ENCODE measurements at regions not wholly inside any gene's neighbourhood (a gene's known extent, or its start where the extent isn't known, plus 50 kb on each side); places are given as distances from the start of the nearest gene placed in this dataset.
A peak's percentile ranks its signal among the peaks of the same experiment; 100 is the strongest.

GRCh38 chr12:93100610-93101009, 171.5 kb upstream of the EEA1 start:
- DNase-seq (ENCODE audit: extremely low read depth, low read depth, low spot score): no peak

GRCh38 chr12:93101367-93101766, 172.3 kb upstream of the EEA1 start:
- DNase-seq (ENCODE audit: extremely low read depth, low read depth, low spot score): no peak

GRCh38 chr12:93102312-93102711, 173.2 kb upstream of the EEA1 start:
- no peak for DNase-seq (ENCODE audit: extremely low read depth, low read depth, low spot score)

- DNase-seq (ENCODE audit: extremely low read depth, low read depth, low spot score): no peak
These were observed 173.6 kb upstream of the EEA1 start for GRCh38 chr12:93102744-93103143.

- DNase-seq (ENCODE audit: extremely low read depth, low read depth, low spot score): no peak
These were observed 174.1 kb upstream of the EEA1 start for GRCh38 chr12:93103154-93103553.

- DNase-seq (ENCODE audit: extremely low read depth, low read depth, low spot score): no peak
These were observed 175.4 kb upstream of the EEA1 start for GRCh38 chr12:93104535-93104934.

GRCh38 chr12:93106910-93107309, 177.8 kb upstream of the EEA1 start:
- no peak for DNase-seq (ENCODE audit: extremely low read depth, low read depth, low spot score)

GRCh38 chr12:93107514-93108312, 178.6 kb upstream of the EEA1 start:
- DNase-seq (ENCODE audit: extremely low read depth, low read depth, low spot score): no peak

- DNase-seq (ENCODE audit: extremely low read depth, low read depth, low spot score): no peak
These were observed 179.9 kb upstream of the EEA1 start for GRCh38 chr12:93108985-93109384.

- no peak for DNase-seq (ENCODE audit: extremely low read depth, low read depth, low spot score)
These were observed 180.6 kb upstream of the EEA1 start for GRCh38 chr12:93109551-93110203.

- DNase-seq (ENCODE audit: extremely low read depth, low read depth, low spot score): peak; percentile 77
These were observed 182.7 kb upstream of the EEA1 start for GRCh38 chr12:93111773-93112172.

- DNase-seq (ENCODE audit: extremely low read depth, low read depth, low spot score): no peak
These were observed 184.4 kb upstream of the EEA1 start for GRCh38 chr12:93113317-93114006.

GRCh38 chr12:93115198-93115601, 186.1 kb upstream of the EEA1 start:
- no peak for DNase-seq (ENCODE audit: extremely low read depth, low read depth, low spot score)

- DNase-seq (ENCODE audit: extremely low read depth, low read depth, low spot score): no peak
These were observed 186.6 kb upstream of the EEA1 start for GRCh38 chr12:93115646-93116045.

- no peak for DNase-seq (ENCODE audit: extremely low read depth, low read depth, low spot score)
These were observed 187.5 kb upstream of the EEA1 start for GRCh38 chr12:93116632-93117031.

- DNase-seq (ENCODE audit: extremely low read depth, low read depth, low spot score): no peak
These were observed 192.8 kb upstream of the EEA1 start for GRCh38 chr12:93121729-93122488.

- no peak for DNase-seq (ENCODE audit: extremely low read depth, low read depth, low spot score)
These were observed 193.5 kb upstream of the EEA1 start for GRCh38 chr12:93122569-93123091.

GRCh38 chr12:93125126-93125525, 196.0 kb upstream of the EEA1 start:
- no peak for DNase-seq (ENCODE audit: extremely low read depth, low read depth, low spot score)

- no peak for DNase-seq (ENCODE audit: extremely low read depth, low read depth, low spot score)
These were observed 197.0 kb upstream of the EEA1 start for GRCh38 chr12:93126069-93126474.

GRCh38 chr12:93127107-93127560, 198.0 kb upstream of the EEA1 start:
- no peak for DNase-seq (ENCODE audit: extremely low read depth, low read depth, low spot score)
